Ishikawa (cell line): ENCODE measurements at regions not wholly inside any gene's neighbourhood (a gene's known extent, or its start where the extent isn't known, plus 50 kb on each side); places are given as distances from the start of the nearest gene placed in this dataset.

Experiments used
- CEBPB ChIP-seq: IDR thresholded peaks from 2 replicates; pipeline ENCODE4 v1.6.1; 2012
- EGR1 ChIP-seq: IDR thresholded peaks from 2 replicates; pipeline ENCODE4 v1.6.1; 2012
- EP300 ChIP-seq: IDR thresholded peaks from 2 replicates; pipeline ENCODE4 v1.6.1; 2012; ENCODE audit warnings: borderline replicate concordance
- FOXM1 ChIP-seq: IDR thresholded peaks from 2 replicates; pipeline ENCODE4 v1.6.1; 2012; ENCODE audit warnings: low read depth, borderline replicate concordance
- MAX ChIP-seq: IDR thresholded peaks from 2 replicates; pipeline ENCODE4 v1.6.1; 2012
- NFIC ChIP-seq: IDR thresholded peaks from 2 replicates; pipeline ENCODE4 v1.6.1; 2012
- RAD21 ChIP-seq: IDR thresholded peaks from 2 replicates; pipeline ENCODE4 v1.6.1; 2012; ENCODE audit warnings: low read depth
- REST ChIP-seq: IDR thresholded peaks from 2 replicates; pipeline ENCODE4 v1.6.1; 2012; ENCODE audit warnings: low read depth, mild to moderate bottlenecking
- TAF1 ChIP-seq: IDR thresholded peaks from 2 replicates; pipeline ENCODE4 v1.6.1; 2012; ENCODE audit warnings: low read depth, mild to moderate bottlenecking
- TEAD4 ChIP-seq: IDR thresholded peaks from 2 replicates; pipeline ENCODE4 v1.6.1; 2012
- USF1 ChIP-seq: IDR thresholded peaks from 2 replicates; pipeline ENCODE4 v1.6.1; 2012
- YY1 ChIP-seq: IDR thresholded peaks from 2 replicates; pipeline ENCODE4 v1.6.1; 2012; ENCODE audit warnings: low read depth

GRCh38 chr18:24770311-24771024, 310.0 kb downstream of the HRH4 start:
- no peak for TF ChIP-seq TAF1
- TF ChIP-seq MAX: no peak
- TF ChIP-seq REST: no peak
- TF ChIP-seq EP300: no peak
- no peak for TF ChIP-seq NFIC
- no peak for TF ChIP-seq USF1
- no peak for TF ChIP-seq FOXM1
- no peak for TF ChIP-seq RAD21
- TF ChIP-seq CEBPB: no peak
- no peak for TF ChIP-seq TEAD4
- no peak for TF ChIP-seq YY1
- no peak for TF ChIP-seq EGR1
